K562 (cell line): ENCODE measurements at regions not wholly inside any gene's neighbourhood (a gene's known extent, or its start where the extent isn't known, plus 50 kb on each side); places are given as distances from the start of the nearest gene placed in this dataset.

Experiments
- BRF1 ChIP-seq: IDR thresholded peaks from 3 replicates; pipeline ENCODE4 v1.6.1; 2011; ENCODE audit warnings: borderline replicate concordance, mild to moderate bottlenecking; ENCODE audit not compliant: insufficient read length; ENCODE audit errors: extremely low read depth
- CC2D1A ChIP-seq: fragments of 450-650 bp; IDR thresholded peaks from 2 replicates; pipeline ENCODE4 v1.6.1; 2017; ENCODE audit warnings: mild to moderate bottlenecking
- CHD4 ChIP-seq: fragments of 200-600 bp; sonication (generic); IDR thresholded peaks from 3 replicates; pipeline ENCODE4 v1.6.1; 2012; ENCODE audit warnings: low read depth, mild to moderate bottlenecking, mixed read lengths, low read length, inconsistent platforms; ENCODE audit not compliant: insufficient read depth, insufficient replicate concordance, poor library complexity, severe bottlenecking
- HCFC1 ChIP-seq: IDR thresholded peaks from 2 replicates; pipeline ENCODE4 v1.6.1; 2012; ENCODE audit warnings: low read depth, low read length, improper control_type of control experiment
- HMBOX1 ChIP-seq: sonication (generic); IDR thresholded peaks from 2 replicates; pipeline ENCODE4 v1.6.1; 2016
- HOMEZ ChIP-seq: fragments of 250-450 bp; sonication (Bioruptor Pico); IDR thresholded peaks from 2 replicates; pipeline ENCODE4 v1.4.0; 2020; ENCODE audit warnings: mild to moderate bottlenecking, moderate library complexity
- KDM4B ChIP-seq, 2 experiments: fragments of 450-650 bp in 1 of 2; sonication (generic) in 1 of 2; IDR thresholded peaks; 2 replicates each; pipeline ENCODE4 v1.6.1; 2016 to 2017; ENCODE audit warnings: borderline replicate concordance in 2 of 2, antibody characterized with exemption in 1 of 2, low read depth in 1 of 2, mild to moderate bottlenecking in 1 of 2
- MAFF ChIP-seq: IDR thresholded peaks from 2 replicates; pipeline ENCODE4 v1.6.1; 2012; ENCODE audit warnings: low read length, improper control_type of control experiment
- MTA2 ChIP-seq: fragments of 450-650 bp; IDR thresholded peaks from 2 replicates; pipeline ENCODE4 v1.6.1; 2016; ENCODE audit warnings: low read depth
- PHF21A ChIP-seq: fragments of 450-650 bp; IDR thresholded peaks from 2 replicates; pipeline ENCODE4 v1.6.1; 2017; ENCODE audit warnings: low read depth, borderline replicate concordance
- ZNF316 ChIP-seq: fragments of 450-650 bp; IDR thresholded peaks from 2 replicates; pipeline ENCODE4 v1.6.1; 2016
- TF ChIP-seq, protein P1 (sequence below): fragments of 250-450 bp; sonication (Bioruptor Pico); IDR thresholded peaks from 2 replicates; pipeline ENCODE4 v1.5.0; 2020; ENCODE audit warnings: mild to moderate bottlenecking
- TF ChIP-seq, protein P2 (sequence below): fragments of 450-650 bp; formaldehyde crosslinking; IDR thresholded peaks from 2 replicates; pipeline ENCODE4 v1.4.0; 2022; ENCODE audit warnings: missing genetic modification characterization

DNA sequence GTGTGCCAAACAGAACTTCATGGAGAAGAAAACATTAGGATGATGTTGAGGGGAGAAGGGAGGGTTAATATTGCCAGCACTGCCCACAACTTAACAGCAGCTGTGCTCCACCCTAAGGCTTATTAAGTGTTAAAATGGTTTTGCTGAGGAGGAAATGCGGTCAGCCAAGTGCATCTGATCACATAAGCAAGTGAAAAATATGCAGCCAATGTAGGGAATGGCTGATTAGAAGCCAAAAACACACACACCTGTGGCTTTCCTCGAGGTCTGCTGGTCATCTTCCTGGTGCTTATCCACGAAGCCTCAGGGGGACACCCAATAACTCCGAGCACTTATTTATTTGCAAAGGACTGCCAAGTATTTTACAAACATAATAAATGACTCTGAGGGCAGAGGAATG lies 66.3 kb upstream of the GPR45 start (continued):
- TF ChIP-seq, protein P1, sequence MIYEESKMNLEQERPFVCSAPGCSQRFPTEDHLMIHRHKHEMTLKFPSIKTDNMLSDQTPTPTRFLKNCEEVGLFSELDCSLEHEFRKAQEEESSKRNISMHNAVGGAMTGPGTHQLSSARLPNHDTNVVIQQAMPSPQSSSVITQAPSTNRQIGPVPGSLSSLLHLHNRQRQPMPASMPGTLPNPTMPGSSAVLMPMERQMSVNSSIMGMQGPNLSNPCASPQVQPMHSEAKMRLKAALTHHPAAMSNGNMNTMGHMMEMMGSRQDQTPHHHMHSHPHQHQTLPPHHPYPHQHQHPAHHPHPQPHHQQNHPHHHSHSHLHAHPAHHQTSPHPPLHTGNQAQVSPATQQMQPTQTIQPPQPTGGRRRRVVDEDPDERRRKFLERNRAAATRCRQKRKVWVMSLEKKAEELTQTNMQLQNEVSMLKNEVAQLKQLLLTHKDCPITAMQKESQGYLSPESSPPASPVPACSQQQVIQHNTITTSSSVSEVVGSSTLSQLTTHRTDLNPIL (CRISPR knock-in tag), result no peak
- no peak for TF ChIP-seq BRF1
- TF ChIP-seq HCFC1, result no peak
- no peak for TF ChIP-seq HMBOX1
- TF ChIP-seq ZNF316, result no peak
- TF ChIP-seq MAFF, result no peak
- TF ChIP-seq MTA2, result no peak
- TF ChIP-seq, protein P2, sequence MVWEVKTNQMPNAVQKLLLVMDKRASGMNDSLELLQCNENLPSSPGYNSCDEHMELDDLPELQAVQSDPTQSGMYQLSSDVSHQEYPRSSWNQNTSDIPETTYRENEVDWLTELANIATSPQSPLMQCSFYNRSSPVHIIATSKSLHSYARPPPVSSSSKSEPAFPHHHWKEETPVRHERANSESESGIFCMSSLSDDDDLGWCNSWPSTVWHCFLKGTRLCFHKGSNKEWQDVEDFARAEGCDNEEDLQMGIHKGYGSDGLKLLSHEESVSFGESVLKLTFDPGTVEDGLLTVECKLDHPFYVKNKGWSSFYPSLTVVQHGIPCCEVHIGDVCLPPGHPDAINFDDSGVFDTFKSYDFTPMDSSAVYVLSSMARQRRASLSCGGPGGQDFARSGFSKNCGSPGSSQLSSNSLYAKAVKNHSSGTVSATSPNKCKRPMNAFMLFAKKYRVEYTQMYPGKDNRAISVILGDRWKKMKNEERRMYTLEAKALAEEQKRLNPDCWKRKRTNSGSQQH (CRISPR knock-in tag), result no peak
- TF ChIP-seq CC2D1A, result no peak
- TF ChIP-seq HOMEZ (CRISPR knock-in tag), result no peak
- TF ChIP-seq CHD4, result no peak
- TF ChIP-seq KDM4B (IDR thresholded peaks at IDR 0.05; ENCODE audit: borderline replicate concordance in 2 of 2, low read depth in 1 of 2), result no peak
- TF ChIP-seq PHF21A, result no peak
